ENCODE measurements at regions not wholly inside any gene's neighbourhood (a gene's known extent, or its start where the extent isn't known, plus 50 kb on each side); places are given as distances from the start of the nearest gene placed in this dataset.

DNA sequence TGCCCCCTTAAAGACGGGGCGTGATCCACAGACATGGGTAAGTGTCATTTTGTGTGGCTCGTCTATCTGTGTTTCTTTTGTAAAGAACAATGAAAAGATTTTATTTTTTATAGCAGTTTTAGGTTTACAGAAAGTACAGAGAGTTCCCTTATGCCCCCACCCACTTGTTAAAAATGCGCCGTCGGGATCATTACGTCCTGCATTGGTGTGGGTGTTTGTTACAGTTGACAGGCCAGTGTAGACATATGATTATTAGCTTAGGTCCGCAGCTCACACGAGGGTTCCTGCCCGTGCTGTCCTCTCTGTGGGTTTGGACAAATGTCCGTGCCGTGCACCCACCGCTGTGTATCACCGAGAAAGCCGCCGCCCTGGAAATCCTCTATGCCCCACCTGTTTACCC lies 50.5 kb downstream of the RGS12 start:
- no peaks in the 10 kb centered on the region for H3K4me1 Mint-ChIP-seq
- H3K27me3 Mint-ChIP-seq: no peaks in the 10 kb centered on the region
- no peaks in the 10 kb centered on the region for H3K36me3 Mint-ChIP-seq (ENCODE audit: low read depth)
- H3K9me3 Mint-ChIP-seq: no peaks in the 10 kb centered on the region
- H3K4me3 Mint-ChIP-seq: no peak overlapping the region
- ATAC-seq (replicated peaks): no peak
- H3K27ac Mint-ChIP-seq: no peak overlapping the region

DNA sequence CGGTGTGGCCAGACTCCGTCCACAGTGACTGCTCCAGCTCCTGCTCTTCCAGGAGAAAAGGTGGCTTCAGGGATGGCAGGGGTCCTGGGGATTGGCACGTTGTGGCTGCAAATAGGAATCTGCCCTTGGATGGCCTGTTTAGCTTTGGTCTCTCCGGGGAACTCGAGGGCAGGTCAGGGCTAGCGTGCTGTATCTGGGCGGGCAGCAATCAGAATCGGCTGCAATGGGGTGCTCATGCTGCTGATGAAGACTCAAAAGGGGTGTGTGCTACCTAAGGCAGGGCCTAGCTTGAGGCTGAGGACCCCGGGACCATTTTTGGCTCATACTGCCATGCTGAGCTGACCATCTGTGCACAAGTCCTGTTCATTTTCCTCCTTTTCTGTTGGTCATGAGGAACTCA lies 51.3 kb downstream of the RGS12 start:
- Mint-ChIP-seq H3K4me3 (no peak overlapping the region), H3K27me3 (no peaks in the 10 kb centered on the region), H3K4me1 (no peaks in the 10 kb centered on the region), H3K27ac (no peak overlapping the region), H3K9me3 (no peaks in the 10 kb centered on the region), H3K36me3 (ENCODE audit: low read depth) (no peaks in the 10 kb centered on the region)
- ATAC-seq (replicated peaks): no peak

DNA sequence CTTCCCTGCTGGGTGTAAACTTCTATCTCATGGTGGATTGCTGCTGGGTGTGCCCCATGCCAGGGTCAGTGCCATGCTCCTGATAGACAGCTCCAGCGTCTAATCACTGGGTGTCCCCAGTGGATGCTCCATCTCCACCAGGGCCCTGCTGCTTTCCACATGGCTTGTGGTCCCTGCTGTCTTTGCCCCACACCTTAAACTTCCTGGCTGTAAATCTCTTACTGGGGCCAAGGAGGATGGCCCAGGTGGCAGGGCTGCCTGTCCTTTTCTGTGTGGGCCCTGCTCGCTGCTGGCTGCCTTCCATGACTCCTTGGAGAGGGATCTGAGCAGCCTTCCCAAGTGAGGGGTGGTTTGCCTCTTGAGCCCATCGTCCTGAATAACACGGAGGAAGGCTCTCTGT lies 51.8 kb downstream of the RGS12 start:
- H3K9me3 Mint-ChIP-seq: no peaks in the 10 kb centered on the region
- no peaks in the 10 kb centered on the region for H3K36me3 Mint-ChIP-seq (ENCODE audit: low read depth)
- ATAC-seq (replicated peaks): no peak
- no peak overlapping the region for H3K27ac Mint-ChIP-seq
- no peak overlapping the region for H3K4me3 Mint-ChIP-seq
- no peaks in the 10 kb centered on the region for H3K27me3 Mint-ChIP-seq
- H3K4me1 Mint-ChIP-seq: no peaks in the 10 kb centered on the region

DNA sequence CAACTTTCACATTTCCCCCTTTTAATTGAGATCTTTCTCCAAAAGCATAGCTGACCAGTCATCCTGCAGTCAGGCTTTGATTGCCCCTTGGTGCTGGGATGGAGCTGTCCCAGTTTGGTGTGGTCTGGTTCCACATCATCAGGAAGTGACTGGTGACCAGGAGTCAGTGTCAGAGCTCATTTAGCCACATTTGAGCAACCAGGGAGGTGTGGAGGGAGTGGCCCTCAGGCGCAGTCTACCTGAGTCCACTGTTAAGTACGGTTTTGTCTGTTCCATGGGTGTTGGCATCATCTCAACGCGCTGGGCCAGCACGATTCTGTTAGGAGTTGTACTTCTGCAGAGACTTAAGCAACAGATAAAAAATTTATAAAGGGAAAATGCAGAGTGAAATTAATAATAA lies 52.6 kb downstream of the RGS12 start:
- Mint-ChIP-seq H3K36me3 (ENCODE audit: low read depth) (no peaks in the 10 kb centered on the region), H3K4me3 (no peak overlapping the region), H3K27ac (no peak overlapping the region), H3K27me3 (no peaks in the 10 kb centered on the region), H3K9me3 (no peaks in the 10 kb centered on the region), H3K4me1 (no peaks in the 10 kb centered on the region)
- no peak for ATAC-seq (replicated peaks)

DNA sequence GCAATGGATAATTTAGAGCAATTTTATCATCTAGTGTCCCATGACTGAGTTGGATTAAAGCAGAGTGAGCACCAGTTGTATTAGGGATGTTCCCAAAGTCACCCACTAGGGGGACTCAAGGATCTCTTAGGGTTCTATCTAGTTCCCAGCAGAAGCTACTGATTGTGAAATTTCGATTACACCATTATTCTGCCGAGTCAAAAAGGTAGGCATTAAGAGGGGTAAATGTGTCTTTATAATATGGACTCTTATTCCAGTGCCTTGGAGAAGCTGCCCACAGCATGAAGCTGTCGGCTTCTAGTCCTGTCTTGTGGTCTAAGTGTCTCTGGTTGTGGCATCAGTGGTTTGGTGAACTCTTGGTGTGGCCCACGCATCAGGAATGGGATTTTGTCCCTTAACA lies 53.3 kb downstream of the RGS12 start:
- no peaks in the 10 kb centered on the region for H3K4me1 Mint-ChIP-seq
- no peaks in the 10 kb centered on the region for H3K27me3 Mint-ChIP-seq
- peak; percentile 83 for ATAC-seq (replicated peaks)
- no peaks in the 10 kb centered on the region for H3K9me3 Mint-ChIP-seq
- H3K27ac Mint-ChIP-seq: no peak overlapping the region
- no peaks in the 10 kb centered on the region for H3K36me3 Mint-ChIP-seq (ENCODE audit: low read depth)
- H3K4me3 Mint-ChIP-seq: no peak overlapping the region

DNA sequence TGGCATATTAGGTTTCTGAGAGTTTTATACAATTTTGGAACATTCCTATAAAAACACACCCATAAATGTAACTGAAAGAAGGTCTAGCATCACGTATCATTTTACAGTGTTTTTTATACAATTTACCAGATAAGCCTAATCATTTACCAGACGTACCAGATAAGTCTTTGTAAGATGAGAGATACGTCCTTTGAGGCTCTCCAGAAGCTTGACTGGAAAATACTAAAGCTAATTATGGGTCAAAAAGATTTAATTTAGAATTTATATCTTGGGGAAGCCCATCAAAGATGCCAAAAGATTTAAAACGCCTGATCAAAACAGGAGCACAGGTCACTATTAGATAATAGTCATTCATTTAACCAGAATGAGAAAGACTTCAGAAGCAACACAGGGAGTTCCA lies 55.0 kb downstream of the RGS12 start:
- H3K4me3 Mint-ChIP-seq: no peak overlapping the region
- no peak for ATAC-seq (replicated peaks)
- H3K4me1 Mint-ChIP-seq: no peaks in the 10 kb centered on the region
- no peaks in the 10 kb centered on the region for H3K36me3 Mint-ChIP-seq (ENCODE audit: low read depth)
- peaks cover 3% of the 10 kb centered on the region for H3K9me3 Mint-ChIP-seq
- no peaks in the 10 kb centered on the region for H3K27me3 Mint-ChIP-seq
- H3K27ac Mint-ChIP-seq: no peak overlapping the region

DNA sequence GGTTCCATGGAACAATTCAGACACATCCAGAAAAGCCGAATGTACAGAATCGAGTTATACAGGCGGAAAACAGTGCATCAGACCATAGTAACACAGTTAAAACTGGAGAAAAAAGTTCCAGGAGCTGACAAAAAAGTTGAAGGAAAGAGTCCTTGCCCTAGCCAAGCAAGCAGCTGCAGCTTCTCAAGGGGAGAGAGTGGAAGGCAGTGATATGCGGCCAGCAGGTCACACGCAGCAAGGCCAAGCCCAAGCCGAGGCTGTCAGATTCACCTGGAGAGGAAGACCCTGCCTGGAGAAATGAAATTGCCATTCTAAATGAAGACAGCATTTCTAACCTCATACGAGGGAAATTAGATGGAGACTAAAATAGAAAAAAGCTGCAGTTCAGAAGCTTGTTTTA lies 55.8 kb downstream of the RGS12 start:
- Mint-ChIP-seq H3K27ac (no peak overlapping the region), H3K4me1 (no peaks in the 10 kb centered on the region), H3K36me3 (ENCODE audit: low read depth) (no peaks in the 10 kb centered on the region), H3K4me3 (no peak overlapping the region), H3K27me3 (no peaks in the 10 kb centered on the region), H3K9me3 (peaks cover 3% of the 10 kb centered on the region)
- no peak for ATAC-seq (replicated peaks)

DNA sequence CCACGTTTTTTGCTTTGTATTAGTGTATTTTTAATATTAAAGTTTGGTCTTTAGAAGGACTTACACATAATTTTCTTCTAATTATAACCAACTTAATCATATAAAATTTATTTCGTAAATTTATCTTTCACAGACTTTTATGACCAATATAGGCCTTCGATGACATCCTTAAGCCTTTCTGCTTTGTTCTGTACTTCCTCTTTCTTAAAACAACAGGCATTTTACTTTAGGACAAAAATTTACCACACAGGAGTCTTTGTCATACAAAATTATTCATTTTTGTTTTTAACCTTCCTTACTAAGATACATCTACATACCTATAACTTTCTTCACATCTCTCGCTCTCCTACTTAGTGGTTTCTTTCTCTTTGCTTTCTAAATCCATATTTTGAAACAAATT lies 56.3 kb downstream of the RGS12 start:
- Mint-ChIP-seq H3K27ac (no peak overlapping the region), H3K9me3 (peaks cover 3% of the 10 kb centered on the region), H3K4me3 (no peak overlapping the region), H3K4me1 (no peaks in the 10 kb centered on the region), H3K27me3 (no peaks in the 10 kb centered on the region), H3K36me3 (ENCODE audit: low read depth) (no peaks in the 10 kb centered on the region)
- ATAC-seq (replicated peaks): no peak

DNA sequence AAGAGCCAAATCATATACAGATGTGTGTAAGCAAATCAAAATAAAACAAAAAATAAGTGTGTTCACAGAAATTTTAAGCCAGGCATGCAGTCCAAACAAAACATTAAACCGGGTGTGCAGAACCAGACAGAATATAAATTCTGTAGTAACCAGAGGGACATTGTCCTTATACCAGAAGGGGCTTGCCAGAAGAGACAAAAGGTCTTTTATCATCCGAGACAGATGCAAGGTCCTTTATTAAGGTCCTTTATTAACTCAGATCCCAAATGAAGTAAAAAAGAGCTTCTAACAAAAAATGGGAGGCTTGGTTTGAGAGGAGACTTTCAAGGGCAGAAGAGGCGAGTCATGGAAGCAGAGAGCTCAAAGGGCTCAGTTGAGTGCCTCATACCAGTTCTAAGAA lies 59.2 kb downstream of the RGS12 start:
- H3K27ac Mint-ChIP-seq: no peak overlapping the region
- peaks cover 5% of the 10 kb centered on the region for H3K4me1 Mint-ChIP-seq
- H3K4me3 Mint-ChIP-seq: no peak overlapping the region
- no peak for ATAC-seq (replicated peaks)
- H3K36me3 Mint-ChIP-seq (ENCODE audit: low read depth): no peaks in the 10 kb centered on the region
- peaks cover 3% of the 10 kb centered on the region for H3K9me3 Mint-ChIP-seq
- no peaks in the 10 kb centered on the region for H3K27me3 Mint-ChIP-seq

DNA sequence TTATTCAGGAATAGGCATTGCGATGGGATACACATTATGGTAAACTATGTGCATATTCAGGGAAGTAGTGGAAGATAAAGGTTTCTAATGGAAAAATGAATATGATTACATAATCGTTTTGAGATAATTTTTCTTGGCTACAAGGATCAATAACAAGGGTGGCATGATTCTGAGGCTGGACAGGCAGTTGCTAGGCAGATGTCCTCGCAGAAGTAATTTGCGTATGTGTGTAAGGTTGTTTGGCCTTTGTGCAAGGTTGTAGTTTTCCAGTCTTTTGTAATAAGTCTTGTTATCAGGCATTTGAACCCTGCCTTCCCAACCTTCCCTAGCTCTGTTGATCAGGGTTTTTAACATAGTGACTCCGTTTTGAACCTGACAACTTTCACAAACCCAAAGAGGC lies 59.7 kb downstream of the RGS12 start:
- Mint-ChIP-seq H3K4me1 (peaks cover 5% of the 10 kb centered on the region), H3K27me3 (no peaks in the 10 kb centered on the region), H3K36me3 (ENCODE audit: low read depth) (no peaks in the 10 kb centered on the region)

DNA sequence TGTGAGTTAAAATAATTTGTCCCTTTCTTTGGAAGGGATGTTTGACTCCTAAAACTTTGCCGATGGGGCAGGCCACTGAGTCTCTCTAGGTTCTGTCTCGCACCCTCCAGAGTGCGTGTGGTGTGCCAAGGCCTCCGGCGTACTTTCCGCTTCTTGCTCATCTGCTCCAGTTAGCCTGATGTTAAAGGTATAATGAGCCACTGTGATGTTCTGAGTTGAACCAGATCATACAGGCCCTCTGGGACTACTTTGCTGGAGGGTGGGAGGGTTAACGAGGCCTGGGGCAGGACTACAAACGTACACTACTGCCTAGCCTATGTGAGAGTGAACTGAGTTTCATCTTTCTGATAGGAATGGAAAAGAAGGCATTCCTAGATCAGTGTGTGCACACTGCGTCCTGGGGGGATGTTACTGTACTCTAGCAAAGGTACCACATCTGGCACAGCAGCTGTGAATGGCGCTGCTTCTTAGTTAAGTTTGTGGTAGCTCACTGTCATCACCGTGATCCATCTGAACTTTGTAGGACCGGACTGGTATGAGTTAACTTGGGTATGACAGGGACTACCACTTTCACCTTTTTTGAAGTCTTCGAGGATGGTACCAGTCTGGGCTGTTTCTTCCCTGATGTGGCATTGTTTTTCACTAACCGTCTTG lies 60.2 kb downstream of the RGS12 start:
- H3K4me3 Mint-ChIP-seq: no peak overlapping the region
- ATAC-seq (replicated peaks): no peak
- no peaks in the 10 kb centered on the region for H3K27me3 Mint-ChIP-seq
- H3K36me3 Mint-ChIP-seq (ENCODE audit: low read depth): no peaks in the 10 kb centered on the region
- H3K4me1 Mint-ChIP-seq: peaks cover 5% of the 10 kb centered on the region
- no peak overlapping the region for H3K27ac Mint-ChIP-seq
- H3K9me3 Mint-ChIP-seq: peaks cover 3% of the 10 kb centered on the region

More for the DNA sequence above, 59.7 kb downstream of the RGS12 start:
- Mint-ChIP-seq H3K27ac (no peak overlapping the region), H3K4me3 (no peak overlapping the region), H3K9me3 (peaks cover 3% of the 10 kb centered on the region)
- no peak for ATAC-seq (replicated peaks)

DNA sequence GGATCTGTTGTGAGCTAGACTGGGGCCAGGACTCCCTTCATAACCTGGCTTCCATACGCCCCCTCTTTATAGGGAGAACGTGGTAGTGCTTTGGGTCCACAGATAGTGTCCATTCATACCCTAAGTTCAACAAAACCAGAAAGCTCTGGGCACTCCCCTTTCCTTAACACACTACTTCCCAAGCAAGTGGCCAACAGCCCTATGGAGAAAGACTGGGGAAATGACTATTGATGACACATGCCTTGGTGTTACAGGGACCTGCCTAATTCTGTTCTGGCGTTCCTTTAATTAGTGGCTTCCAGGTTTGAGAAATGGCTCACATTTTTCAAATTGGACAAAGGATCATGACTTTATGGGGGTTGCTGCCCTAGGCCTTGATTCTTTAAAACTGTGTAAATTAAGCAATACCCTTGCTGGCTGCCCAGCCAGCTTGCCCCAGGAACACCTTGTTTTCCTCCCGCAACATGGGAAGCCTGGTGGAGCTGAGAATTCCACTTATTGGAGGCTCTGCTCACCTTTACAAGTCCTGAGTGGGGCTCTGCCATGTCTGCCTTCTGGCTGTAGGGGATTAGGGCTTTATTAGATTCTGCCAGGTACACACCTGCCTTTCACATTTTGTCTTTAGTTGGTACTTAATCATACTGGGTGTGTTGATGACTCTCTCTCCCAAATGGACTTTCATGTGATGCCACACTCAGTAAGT lies 61.1 kb downstream of the RGS12 start:
- peaks cover 5% of the 10 kb centered on the region for H3K4me1 Mint-ChIP-seq
- no peak for ATAC-seq (replicated peaks)
- no peaks in the 10 kb centered on the region for H3K27me3 Mint-ChIP-seq
- H3K27ac Mint-ChIP-seq: no peak overlapping the region
- H3K9me3 Mint-ChIP-seq: peaks cover 3% of the 10 kb centered on the region
- H3K36me3 Mint-ChIP-seq (ENCODE audit: low read depth): no peaks in the 10 kb centered on the region
- H3K4me3 Mint-ChIP-seq: no peak overlapping the region

DNA sequence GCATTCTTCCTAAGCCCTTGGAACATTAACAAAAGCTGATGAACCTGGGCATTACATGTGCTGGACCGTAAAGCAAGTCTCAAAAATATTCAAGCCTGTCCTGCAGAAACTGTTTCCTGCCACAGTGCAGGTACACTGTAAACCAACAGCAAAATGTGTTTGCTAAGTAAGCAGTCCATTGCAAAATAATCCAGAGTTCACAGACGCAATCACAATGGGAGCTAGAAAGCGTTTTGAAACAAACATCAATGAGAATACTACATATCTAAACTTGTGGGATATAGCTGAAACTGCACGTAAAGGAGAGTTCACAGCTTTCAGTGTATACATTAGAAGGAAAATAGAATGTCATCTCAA lies 61.6 kb downstream of the RGS12 start:
- no peak for ATAC-seq (replicated peaks)
- Mint-ChIP-seq H3K9me3 (peaks cover 3% of the 10 kb centered on the region), H3K4me1 (peaks cover 5% of the 10 kb centered on the region), H3K36me3 (ENCODE audit: low read depth) (no peaks in the 10 kb centered on the region), H3K4me3 (no peak overlapping the region), H3K27ac (peak overlapping the region; percentile 46), H3K27me3 (no peaks in the 10 kb centered on the region)

DNA sequence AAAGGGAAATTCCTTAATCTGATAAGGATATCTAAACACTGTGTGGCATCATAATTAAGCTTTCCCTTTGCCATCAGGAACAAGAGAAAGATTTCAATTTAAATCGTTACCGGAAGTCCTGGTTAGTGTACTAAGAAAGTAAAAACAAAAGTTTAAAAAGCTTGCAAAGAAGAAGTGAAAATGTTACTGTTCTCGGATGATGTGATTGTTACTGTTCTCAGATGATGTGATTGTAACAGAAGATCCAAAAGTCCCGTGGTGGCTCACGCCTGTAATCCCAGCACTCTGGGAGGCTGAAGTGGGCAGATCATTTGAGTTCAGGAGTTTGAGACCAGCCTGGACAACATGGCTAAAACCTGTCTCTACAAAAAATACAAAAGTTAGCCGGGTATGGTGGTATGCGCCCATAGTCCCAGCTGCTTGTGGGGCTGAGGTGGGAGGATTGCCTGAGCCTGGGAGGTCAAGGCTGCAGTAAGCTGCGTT lies 62.5 kb downstream of the RGS12 start:
- peak; percentile 82 for ATAC-seq (replicated peaks)
- Mint-ChIP-seq H3K4me1 (peaks cover 8% of the 10 kb centered on the region), H3K27ac (peak overlapping the region; percentile 46), H3K36me3 (ENCODE audit: low read depth) (no peaks in the 10 kb centered on the region), H3K27me3 (no peaks in the 10 kb centered on the region), H3K9me3 (peaks cover 3% of the 10 kb centered on the region), H3K4me3 (peak overlapping the region; percentile 32)

DNA sequence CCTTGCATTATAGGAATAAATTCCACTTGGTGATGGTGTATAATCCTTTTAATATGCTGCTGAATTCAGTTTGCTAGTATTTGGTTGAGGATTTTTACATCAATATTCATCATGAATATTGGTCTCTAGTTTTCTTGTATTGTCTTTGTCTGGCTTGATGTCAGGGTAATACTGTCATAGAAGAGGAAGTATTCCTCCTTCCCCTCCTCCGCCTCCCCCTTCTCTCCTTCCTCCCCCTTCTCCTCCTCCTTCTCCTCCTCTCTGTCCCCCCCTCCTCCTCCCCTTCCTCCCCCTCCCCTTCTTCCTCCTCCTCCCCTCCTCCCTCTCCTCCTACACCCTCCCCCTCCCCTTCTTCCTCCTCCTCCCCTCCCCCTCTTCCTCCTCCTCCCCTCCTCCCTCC lies 65.8 kb downstream of the RGS12 start:
- ATAC-seq (replicated peaks): no peak
- no peaks in the 10 kb centered on the region for H3K9me3 Mint-ChIP-seq
- peaks cover 3% of the 10 kb centered on the region for H3K27me3 Mint-ChIP-seq
- H3K27ac Mint-ChIP-seq: no peak overlapping the region
- no peaks in the 10 kb centered on the region for H3K36me3 Mint-ChIP-seq (ENCODE audit: low read depth)
- H3K4me1 Mint-ChIP-seq: peaks cover 11% of the 10 kb centered on the region
- H3K4me3 Mint-ChIP-seq: no peak overlapping the region

Measured in activated T-helper 17 cell treated with anti-CD3 and anti-CD28 coated beads, Interleukin-2, amount 50 U/mL, for 72 hours (primary cell).